Coronary artery (tissue), 2 donors: ENCODE measurements at regions not wholly inside any gene's neighbourhood (a gene's known extent, or its start where the extent isn't known, plus 50 kb on each side); places are given as distances from the start of the nearest gene placed in this dataset.

Experiments used
- DNase-seq: peaks from one replicate; pipeline ENCODE4 v3.0.0-alpha.2; 2017; ENCODE audit warnings: low spot score
- H3K27ac ChIP-seq, 2 donors: fragments of 200-600 bp; sonication (generic); one replicate each; pipeline ENCODE4 v1.5.1; 2016 to 2019
- H3K4me3 ChIP-seq: fragments of 200-600 bp; sonication (generic); 2 replicates; pipeline ENCODE4 v1.5.1; 2016; ENCODE audit warnings: mild to moderate bottlenecking, moderate library complexity
- TF ChIP-seq, protein P1 (sequence below): fragments of 200-600 bp; sonication (generic); IDR thresholded peaks from one replicate; pipeline ENCODE4 v1.5.1; 2019; ENCODE audit warnings: antibody characterized with exemption

DNA sequence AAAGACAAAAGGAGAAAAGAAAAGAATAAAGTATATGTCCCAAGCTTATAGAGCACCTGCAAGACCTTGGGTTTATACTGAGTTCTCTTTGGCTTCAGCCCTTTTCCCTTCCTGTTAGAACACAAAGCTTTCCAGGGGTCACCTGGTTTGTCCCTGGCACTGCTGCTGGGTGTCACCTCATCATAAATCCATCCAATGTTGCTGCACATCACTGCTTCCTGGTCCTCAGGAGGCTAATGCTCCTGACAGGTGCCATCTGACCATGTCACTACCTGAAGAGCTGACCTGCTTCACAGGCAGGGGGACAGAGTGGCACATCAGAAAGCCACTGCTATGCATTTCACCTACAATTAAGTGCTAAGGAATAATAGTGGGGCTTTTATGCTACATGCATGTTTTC is 164.6 kb upstream of the ELAC2 start:
- no peak for DNase-seq
- Histone ChIP-seq H3K4me3 (no peak overlapping the region), H3K27ac (no peak overlapping the region)
- TF ChIP-seq, protein P1, sequence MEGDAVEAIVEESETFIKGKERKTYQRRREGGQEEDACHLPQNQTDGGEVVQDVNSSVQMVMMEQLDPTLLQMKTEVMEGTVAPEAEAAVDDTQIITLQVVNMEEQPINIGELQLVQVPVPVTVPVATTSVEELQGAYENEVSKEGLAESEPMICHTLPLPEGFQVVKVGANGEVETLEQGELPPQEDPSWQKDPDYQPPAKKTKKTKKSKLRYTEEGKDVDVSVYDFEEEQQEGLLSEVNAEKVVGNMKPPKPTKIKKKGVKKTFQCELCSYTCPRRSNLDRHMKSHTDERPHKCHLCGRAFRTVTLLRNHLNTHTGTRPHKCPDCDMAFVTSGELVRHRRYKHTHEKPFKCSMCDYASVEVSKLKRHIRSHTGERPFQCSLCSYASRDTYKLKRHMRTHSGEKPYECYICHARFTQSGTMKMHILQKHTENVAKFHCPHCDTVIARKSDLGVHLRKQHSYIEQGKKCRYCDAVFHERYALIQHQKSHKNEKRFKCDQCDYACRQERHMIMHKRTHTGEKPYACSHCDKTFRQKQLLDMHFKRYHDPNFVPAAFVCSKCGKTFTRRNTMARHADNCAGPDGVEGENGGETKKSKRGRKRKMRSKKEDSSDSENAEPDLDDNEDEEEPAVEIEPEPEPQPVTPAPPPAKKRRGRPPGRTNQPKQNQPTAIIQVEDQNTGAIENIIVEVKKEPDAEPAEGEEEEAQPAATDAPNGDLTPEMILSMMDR: no peak

DNA sequence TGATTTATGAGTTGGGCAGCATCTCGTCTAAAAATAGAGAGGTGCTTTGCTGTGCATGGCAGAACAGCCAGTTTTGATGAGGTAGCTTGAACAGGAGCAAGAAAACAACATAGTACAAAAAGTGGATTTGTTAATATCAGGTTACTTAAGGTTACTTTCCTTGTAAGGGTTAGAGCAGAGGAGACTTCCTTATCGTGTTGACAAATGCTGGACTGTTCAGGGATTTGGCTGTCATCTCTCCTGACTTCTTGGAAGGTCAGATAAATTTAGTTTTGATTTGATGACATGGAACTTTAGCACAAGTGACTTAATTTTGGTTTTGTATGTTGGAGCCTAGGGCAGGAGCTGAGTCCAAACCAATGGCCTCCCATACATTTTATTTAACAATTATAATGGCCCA is 163.9 kb upstream of the ELAC2 start:
- no peak for DNase-seq
- no peak overlapping the region for H3K4me3 ChIP-seq
- TF ChIP-seq, protein P1: no peak
- H3K27ac ChIP-seq: no peak overlapping the region

- H3K27ac ChIP-seq: no peak overlapping the region
- TF ChIP-seq, protein P1: no peak
- no peak overlapping the region for H3K4me3 ChIP-seq
- DNase-seq: no peak
Observed at GRCh38 chr17:13176436-13176835, 158.6 kb upstream of the ELAC2 start.

DNA sequence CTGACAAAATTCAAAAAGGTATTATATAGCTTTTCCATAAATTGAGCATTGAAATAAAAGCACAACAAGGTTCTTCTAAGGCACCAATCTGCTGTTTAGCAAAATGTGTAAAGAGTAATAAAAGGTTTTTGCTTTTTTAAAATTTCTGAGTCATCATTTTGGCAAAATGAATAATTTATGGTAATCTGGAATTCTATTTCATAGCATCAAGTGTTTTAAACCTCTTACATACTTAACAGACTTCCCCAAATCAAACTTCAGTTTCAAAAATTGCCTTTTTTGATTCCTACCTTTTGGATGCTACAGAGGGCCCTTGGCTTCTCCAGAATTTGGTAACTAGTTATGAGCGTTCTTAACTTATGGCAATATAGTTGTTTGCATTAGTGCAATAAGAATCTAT is 154.0 kb upstream of the ELAC2 start:
- DNase-seq: no peak
- Histone ChIP-seq H3K4me3 (no peak overlapping the region), H3K27ac (no peak overlapping the region)
- TF ChIP-seq, protein P1: no peak

- DNase-seq: no peak
- TF ChIP-seq, protein P1: no peak
- Histone ChIP-seq H3K27ac (no peak overlapping the region), H3K4me3 (no peak overlapping the region)
Observed at GRCh38 chr17:13162361-13162760, 144.5 kb upstream of the ELAC2 start.

DNA sequence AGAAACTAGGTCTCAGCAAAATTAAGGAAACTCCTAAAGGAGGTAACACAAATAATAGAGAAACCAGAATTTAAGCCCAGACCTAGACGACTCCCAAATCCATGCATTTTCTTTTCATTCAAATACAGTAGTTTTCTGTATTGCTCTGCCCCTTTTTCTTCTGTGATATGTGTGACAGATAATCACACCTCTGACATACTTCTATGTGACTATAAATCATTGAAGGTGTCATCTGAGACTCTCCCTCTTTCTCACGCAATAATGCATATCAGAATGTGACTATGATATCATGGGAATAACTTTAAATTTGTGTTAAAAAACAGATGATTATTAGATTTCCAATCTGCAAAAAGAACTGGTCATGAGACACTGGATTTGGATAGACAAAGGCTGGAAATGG is 143.0 kb upstream of the ELAC2 start:
- H3K4me3 ChIP-seq: no peak overlapping the region
- DNase-seq: no peak
- TF ChIP-seq, protein P1: no peak
- H3K27ac ChIP-seq: no peak overlapping the region

DNA sequence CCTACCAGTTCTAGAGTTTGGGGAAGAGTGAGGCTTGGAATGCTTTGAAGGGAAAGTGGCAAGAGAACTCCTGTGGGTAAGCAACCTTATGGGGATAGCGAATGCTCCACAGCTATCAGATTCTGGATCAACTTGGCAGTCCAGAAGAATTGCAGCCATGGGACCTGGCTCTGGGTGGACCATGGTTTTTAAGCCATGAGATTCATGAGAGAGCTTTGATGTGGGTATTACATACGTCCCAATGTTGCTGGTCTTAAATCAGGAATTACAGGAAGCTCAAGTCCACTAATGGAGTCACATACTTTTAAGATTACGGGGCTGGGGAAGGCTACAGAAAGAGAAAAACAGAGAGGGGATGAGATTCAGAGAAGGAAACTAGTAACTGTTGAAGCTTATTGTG is 142.5 kb upstream of the ELAC2 start:
- no peak overlapping the region for H3K4me3 ChIP-seq
- TF ChIP-seq, protein P1: no peak
- H3K27ac ChIP-seq: no peak overlapping the region
- DNase-seq: no peak
